ENCODE measurements at regions not wholly inside any gene's neighbourhood (a gene's known extent, or its start where the extent isn't known, plus 50 kb on each side); places are given as distances from the start of the nearest gene placed in this dataset.

DNA sequence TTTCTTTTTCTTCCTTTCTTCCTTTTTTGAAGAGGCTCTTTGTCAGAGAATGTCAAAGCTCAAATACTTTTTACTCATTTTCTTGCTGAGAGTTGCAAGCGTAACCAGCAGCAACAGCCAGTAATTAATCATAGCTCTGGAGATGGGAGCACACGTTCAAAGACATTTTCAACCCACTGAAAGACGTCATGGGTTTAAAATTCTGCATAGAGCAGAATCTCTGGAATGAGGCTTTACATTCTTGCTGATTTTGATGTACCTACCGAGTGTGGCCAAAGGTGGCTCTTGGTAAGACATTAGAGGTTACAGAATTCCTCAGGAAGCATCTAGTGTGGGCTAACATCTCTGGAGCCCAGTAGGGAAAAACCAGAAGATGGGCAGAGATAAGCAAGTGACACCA, 292.5 kb downstream of the MTX2 start:
- TF ChIP-seq, protein P1, sequence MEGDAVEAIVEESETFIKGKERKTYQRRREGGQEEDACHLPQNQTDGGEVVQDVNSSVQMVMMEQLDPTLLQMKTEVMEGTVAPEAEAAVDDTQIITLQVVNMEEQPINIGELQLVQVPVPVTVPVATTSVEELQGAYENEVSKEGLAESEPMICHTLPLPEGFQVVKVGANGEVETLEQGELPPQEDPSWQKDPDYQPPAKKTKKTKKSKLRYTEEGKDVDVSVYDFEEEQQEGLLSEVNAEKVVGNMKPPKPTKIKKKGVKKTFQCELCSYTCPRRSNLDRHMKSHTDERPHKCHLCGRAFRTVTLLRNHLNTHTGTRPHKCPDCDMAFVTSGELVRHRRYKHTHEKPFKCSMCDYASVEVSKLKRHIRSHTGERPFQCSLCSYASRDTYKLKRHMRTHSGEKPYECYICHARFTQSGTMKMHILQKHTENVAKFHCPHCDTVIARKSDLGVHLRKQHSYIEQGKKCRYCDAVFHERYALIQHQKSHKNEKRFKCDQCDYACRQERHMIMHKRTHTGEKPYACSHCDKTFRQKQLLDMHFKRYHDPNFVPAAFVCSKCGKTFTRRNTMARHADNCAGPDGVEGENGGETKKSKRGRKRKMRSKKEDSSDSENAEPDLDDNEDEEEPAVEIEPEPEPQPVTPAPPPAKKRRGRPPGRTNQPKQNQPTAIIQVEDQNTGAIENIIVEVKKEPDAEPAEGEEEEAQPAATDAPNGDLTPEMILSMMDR (IDR thresholded peaks at IDR 0.05): no peak
- TF ChIP-seq, protein P2, sequence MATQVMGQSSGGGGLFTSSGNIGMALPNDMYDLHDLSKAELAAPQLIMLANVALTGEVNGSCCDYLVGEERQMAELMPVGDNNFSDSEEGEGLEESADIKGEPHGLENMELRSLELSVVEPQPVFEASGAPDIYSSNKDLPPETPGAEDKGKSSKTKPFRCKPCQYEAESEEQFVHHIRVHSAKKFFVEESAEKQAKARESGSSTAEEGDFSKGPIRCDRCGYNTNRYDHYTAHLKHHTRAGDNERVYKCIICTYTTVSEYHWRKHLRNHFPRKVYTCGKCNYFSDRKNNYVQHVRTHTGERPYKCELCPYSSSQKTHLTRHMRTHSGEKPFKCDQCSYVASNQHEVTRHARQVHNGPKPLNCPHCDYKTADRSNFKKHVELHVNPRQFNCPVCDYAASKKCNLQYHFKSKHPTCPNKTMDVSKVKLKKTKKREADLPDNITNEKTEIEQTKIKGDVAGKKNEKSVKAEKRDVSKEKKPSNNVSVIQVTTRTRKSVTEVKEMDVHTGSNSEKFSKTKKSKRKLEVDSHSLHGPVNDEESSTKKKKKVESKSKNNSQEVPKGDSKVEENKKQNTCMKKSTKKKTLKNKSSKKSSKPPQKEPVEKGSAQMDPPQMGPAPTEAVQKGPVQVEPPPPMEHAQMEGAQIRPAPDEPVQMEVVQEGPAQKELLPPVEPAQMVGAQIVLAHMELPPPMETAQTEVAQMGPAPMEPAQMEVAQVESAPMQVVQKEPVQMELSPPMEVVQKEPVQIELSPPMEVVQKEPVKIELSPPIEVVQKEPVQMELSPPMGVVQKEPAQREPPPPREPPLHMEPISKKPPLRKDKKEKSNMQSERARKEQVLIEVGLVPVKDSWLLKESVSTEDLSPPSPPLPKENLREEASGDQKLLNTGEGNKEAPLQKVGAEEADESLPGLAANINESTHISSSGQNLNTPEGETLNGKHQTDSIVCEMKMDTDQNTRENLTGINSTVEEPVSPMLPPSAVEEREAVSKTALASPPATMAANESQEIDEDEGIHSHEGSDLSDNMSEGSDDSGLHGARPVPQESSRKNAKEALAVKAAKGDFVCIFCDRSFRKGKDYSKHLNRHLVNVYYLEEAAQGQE (IDR thresholded peaks at IDR 0.05): no peak
- no peak for TF ChIP-seq POLR2A (IDR thresholded peaks at IDR 0.05; ENCODE audit: low read length)
- TF ChIP-seq, protein P3, sequence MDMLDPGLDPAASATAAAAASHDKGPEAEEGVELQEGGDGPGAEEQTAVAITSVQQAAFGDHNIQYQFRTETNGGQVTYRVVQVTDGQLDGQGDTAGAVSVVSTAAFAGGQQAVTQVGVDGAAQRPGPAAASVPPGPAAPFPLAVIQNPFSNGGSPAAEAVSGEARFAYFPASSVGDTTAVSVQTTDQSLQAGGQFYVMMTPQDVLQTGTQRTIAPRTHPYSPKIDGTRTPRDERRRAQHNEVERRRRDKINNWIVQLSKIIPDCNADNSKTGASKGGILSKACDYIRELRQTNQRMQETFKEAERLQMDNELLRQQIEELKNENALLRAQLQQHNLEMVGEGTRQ (IDR thresholded peaks at IDR 0.05): no peak
- TF ChIP-seq NFE2L2 (conservative IDR thresholded peaks at IDR 0.05; ENCODE audit: low read length): no peak
- TF ChIP-seq CBX8 (IDR thresholded peaks at IDR 0.05): no peak
- no peak for TF ChIP-seq FOXS1 (CRISPR knock-in tag; IDR thresholded peaks at IDR 0.05)
- TF ChIP-seq, protein P4, sequence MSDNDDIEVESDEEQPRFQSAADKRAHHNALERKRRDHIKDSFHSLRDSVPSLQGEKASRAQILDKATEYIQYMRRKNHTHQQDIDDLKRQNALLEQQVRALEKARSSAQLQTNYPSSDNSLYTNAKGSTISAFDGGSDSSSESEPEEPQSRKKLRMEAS (IDR thresholded peaks at IDR 0.05): no peak
- TF ChIP-seq TFCP2L1 (CRISPR knock-in tag; IDR thresholded peaks at IDR 0.05): no peak
- no peak for TF ChIP-seq MYC (IDR thresholded peaks at IDR 0.05; ENCODE audit: borderline replicate concordance, low read length)
- TF ChIP-seq, protein P5, sequence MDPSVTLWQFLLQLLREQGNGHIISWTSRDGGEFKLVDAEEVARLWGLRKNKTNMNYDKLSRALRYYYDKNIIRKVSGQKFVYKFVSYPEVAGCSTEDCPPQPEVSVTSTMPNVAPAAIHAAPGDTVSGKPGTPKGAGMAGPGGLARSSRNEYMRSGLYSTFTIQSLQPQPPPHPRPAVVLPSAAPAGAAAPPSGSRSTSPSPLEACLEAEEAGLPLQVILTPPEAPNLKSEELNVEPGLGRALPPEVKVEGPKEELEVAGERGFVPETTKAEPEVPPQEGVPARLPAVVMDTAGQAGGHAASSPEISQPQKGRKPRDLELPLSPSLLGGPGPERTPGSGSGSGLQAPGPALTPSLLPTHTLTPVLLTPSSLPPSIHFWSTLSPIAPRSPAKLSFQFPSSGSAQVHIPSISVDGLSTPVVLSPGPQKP (IDR thresholded peaks at IDR 0.05; ENCODE audit: low read depth, low read length): no peak

All from A549 (cell line).